Esophagus squamous epithelium (tissue), 4 donors: ENCODE measurements at regions not wholly inside any gene's neighbourhood (a gene's known extent, or its start where the extent isn't known, plus 50 kb on each side); places are given as distances from the start of the nearest gene placed in this dataset.

Experiments
- POLR2A ChIP-seq, 4 donors: fragments of 450-650 bp; IDR thresholded peaks; one replicate each; pipeline ENCODE4 v1.6.1; 2017; ENCODE audit warnings: antibody characterized with exemption in 4 of 4, mild to moderate bottlenecking in 4 of 4, moderate library complexity in 3 of 4
- TF ChIP-seq, protein P1 (sequence below), 6 experiments: fragments of 450-650 bp in 4 of 6; fragments of 200-600 bp in 2 of 6; sonication (generic) in 2 of 6; IDR thresholded peaks; one replicate each; pipeline ENCODE4 v1.5.1; 2016 to 2019; ENCODE audit warnings: antibody characterized with exemption in 6 of 6, mild to moderate bottlenecking in 4 of 6, moderate library complexity in 4 of 6

DNA sequence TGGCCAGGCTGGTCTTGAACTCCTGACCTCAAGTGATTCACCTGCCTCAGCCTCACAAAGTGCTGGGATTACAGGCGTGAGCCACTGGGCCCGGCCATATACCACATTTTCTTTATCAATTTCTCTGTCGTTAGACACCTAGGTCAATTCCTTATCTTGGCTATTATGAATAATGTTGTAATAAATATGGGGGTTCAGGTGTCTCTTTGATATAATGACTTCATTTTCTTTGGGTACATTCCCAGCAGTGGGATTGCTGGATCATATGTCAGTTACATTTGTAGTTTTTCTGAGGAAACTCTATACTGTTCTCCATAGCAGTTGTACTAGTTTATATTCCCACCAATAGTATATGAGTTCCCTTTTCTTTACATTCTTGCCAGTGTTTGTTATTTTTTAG, 67.8 kb upstream of the DDHD1 start:
- TF ChIP-seq, protein P1, sequence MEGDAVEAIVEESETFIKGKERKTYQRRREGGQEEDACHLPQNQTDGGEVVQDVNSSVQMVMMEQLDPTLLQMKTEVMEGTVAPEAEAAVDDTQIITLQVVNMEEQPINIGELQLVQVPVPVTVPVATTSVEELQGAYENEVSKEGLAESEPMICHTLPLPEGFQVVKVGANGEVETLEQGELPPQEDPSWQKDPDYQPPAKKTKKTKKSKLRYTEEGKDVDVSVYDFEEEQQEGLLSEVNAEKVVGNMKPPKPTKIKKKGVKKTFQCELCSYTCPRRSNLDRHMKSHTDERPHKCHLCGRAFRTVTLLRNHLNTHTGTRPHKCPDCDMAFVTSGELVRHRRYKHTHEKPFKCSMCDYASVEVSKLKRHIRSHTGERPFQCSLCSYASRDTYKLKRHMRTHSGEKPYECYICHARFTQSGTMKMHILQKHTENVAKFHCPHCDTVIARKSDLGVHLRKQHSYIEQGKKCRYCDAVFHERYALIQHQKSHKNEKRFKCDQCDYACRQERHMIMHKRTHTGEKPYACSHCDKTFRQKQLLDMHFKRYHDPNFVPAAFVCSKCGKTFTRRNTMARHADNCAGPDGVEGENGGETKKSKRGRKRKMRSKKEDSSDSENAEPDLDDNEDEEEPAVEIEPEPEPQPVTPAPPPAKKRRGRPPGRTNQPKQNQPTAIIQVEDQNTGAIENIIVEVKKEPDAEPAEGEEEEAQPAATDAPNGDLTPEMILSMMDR (IDR thresholded peaks at IDR 0.05) = no peak
- no peak for TF ChIP-seq POLR2A (IDR thresholded peaks at IDR 0.05)
